ENCODE measurements at regions not wholly inside any gene's neighbourhood (a gene's known extent, or its start where the extent isn't known, plus 50 kb on each side); places are given as distances from the start of the nearest gene placed in this dataset.

GRCh38 chr7:85426487-85426960 lies 239.7 kb upstream of the SEMA3D start:
- TF ChIP-seq POLR2A (IDR thresholded peaks at IDR 0.05) = no peak
- TF ChIP-seq, protein P1, sequence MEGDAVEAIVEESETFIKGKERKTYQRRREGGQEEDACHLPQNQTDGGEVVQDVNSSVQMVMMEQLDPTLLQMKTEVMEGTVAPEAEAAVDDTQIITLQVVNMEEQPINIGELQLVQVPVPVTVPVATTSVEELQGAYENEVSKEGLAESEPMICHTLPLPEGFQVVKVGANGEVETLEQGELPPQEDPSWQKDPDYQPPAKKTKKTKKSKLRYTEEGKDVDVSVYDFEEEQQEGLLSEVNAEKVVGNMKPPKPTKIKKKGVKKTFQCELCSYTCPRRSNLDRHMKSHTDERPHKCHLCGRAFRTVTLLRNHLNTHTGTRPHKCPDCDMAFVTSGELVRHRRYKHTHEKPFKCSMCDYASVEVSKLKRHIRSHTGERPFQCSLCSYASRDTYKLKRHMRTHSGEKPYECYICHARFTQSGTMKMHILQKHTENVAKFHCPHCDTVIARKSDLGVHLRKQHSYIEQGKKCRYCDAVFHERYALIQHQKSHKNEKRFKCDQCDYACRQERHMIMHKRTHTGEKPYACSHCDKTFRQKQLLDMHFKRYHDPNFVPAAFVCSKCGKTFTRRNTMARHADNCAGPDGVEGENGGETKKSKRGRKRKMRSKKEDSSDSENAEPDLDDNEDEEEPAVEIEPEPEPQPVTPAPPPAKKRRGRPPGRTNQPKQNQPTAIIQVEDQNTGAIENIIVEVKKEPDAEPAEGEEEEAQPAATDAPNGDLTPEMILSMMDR (IDR thresholded peaks at IDR 0.05 in 4 of 5, conservative IDR thresholded peaks at IDR 0.05 in 1 of 5) = no peak
